ENCODE measurements at regions not wholly inside any gene's neighbourhood (a gene's known extent, or its start where the extent isn't known, plus 50 kb on each side); places are given as distances from the start of the nearest gene placed in this dataset.

DNA sequence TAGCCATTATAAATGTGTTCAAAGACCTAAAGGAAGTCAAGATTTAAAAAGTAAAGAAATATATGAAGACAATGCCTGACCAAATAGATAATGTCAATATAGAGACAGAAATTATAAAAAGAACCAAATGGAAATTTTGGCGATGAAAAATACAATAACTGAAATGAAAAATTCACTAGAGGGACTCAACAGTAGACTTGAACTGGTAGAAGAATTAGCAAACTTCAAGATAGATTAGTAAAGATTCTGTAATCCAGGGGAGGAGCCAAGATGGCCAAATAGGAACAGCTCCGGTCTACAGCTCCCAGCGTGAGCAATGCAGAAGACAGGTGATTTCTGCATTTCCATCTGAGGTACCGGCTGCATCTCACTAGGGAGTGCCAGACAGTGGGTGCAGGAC lies 433.2 kb downstream of the HINT1 start:
- TF ChIP-seq EZH2 (IDR thresholded peaks at IDR 0.05; ENCODE audit: low read depth): no peak
- TF ChIP-seq, protein P1, sequence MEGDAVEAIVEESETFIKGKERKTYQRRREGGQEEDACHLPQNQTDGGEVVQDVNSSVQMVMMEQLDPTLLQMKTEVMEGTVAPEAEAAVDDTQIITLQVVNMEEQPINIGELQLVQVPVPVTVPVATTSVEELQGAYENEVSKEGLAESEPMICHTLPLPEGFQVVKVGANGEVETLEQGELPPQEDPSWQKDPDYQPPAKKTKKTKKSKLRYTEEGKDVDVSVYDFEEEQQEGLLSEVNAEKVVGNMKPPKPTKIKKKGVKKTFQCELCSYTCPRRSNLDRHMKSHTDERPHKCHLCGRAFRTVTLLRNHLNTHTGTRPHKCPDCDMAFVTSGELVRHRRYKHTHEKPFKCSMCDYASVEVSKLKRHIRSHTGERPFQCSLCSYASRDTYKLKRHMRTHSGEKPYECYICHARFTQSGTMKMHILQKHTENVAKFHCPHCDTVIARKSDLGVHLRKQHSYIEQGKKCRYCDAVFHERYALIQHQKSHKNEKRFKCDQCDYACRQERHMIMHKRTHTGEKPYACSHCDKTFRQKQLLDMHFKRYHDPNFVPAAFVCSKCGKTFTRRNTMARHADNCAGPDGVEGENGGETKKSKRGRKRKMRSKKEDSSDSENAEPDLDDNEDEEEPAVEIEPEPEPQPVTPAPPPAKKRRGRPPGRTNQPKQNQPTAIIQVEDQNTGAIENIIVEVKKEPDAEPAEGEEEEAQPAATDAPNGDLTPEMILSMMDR (conservative IDR thresholded peaks at IDR 0.05): no peak
